ENCODE measurements at regions not wholly inside any gene's neighbourhood (a gene's known extent, or its start where the extent isn't known, plus 50 kb on each side); places are given as distances from the start of the nearest gene placed in this dataset.

- DNase-seq: no peak
Measured at GRCh38 chr22:27614006-27614649, 187.4 kb downstream of the MN1 start.

- no peak for DNase-seq
Measured at GRCh38 chr22:27614650-27615007, 186.9 kb downstream of the MN1 start.

GRCh38 chr22:27615408-27615807, 186.1 kb downstream of the MN1 start:
- DNase-seq: no peak

GRCh38 chr22:27616033-27616432, 185.5 kb downstream of the MN1 start:
- DNase-seq: no peak

- DNase-seq: no peak
Measured at GRCh38 chr22:27617214-27617881, 184.2 kb downstream of the MN1 start.

GRCh38 chr22:27620367-27621154, 181.0 kb downstream of the MN1 start:
- DNase-seq: no peak

- no peak for DNase-seq
Measured at GRCh38 chr22:27621486-27622070, 180.0 kb downstream of the MN1 start.

GRCh38 chr22:27624042-27624441, 177.5 kb downstream of the MN1 start:
- DNase-seq: no peak

- DNase-seq: no peak
Measured at GRCh38 chr22:27624705-27625104, 176.9 kb downstream of the MN1 start.

- DNase-seq: no peak
Measured at GRCh38 chr22:27625769-27626674, 175.5 kb downstream of the MN1 start.

GRCh38 chr22:27626675-27627443, 174.7 kb downstream of the MN1 start:
- no peak for DNase-seq

GRCh38 chr22:27627444-27627833, 174.1 kb downstream of the MN1 start:
- DNase-seq: no peak

- no peak for DNase-seq
Measured at GRCh38 chr22:27627901-27628300, 173.7 kb downstream of the MN1 start.

- DNase-seq: no peak
Measured at GRCh38 chr22:27628341-27628740, 173.2 kb downstream of the MN1 start.

GRCh38 chr22:27628891-27629631, 172.5 kb downstream of the MN1 start:
- no peak for DNase-seq

GRCh38 chr22:27629908-27630673, 171.5 kb downstream of the MN1 start:
- no peak for DNase-seq

GRCh38 chr22:27630754-27631153, 170.8 kb downstream of the MN1 start:
- DNase-seq: no peak

- DNase-seq: no peak
Measured at GRCh38 chr22:27631641-27632040, 169.9 kb downstream of the MN1 start.

GRCh38 chr22:27632451-27633295, 168.9 kb downstream of the MN1 start:
- DNase-seq: no peak
